Sciatic nerve (tissue), 2 donors: ENCODE measurements at regions not wholly inside any gene's neighbourhood (a gene's known extent, or its start where the extent isn't known, plus 50 kb on each side); places are given as distances from the start of the nearest gene placed in this dataset.

Source experiments
- ATAC-seq: fragments of 200-7000 bp; cut with Tn5 transposase; one replicate; pipeline ENCODE4 v1.9.1; 2020; ENCODE audit warnings: mild to moderate bottlenecking, moderate library complexity
- DNase-seq: peaks from one replicate; pipeline ENCODE4 v3.0.0-alpha.2; 2020; ENCODE audit warnings: low spot score
- intact Hi-C: fragments of 100-400 bp; cut with DNase I; formaldehyde crosslinking; loops from one replicate; pipeline ENCODE4 v1.14.2; 2022
- donor health status: DM: no; HTN: no; CAD: no.
- donor health status: DM: no; HTN: no; CAD: no.

DNA sequence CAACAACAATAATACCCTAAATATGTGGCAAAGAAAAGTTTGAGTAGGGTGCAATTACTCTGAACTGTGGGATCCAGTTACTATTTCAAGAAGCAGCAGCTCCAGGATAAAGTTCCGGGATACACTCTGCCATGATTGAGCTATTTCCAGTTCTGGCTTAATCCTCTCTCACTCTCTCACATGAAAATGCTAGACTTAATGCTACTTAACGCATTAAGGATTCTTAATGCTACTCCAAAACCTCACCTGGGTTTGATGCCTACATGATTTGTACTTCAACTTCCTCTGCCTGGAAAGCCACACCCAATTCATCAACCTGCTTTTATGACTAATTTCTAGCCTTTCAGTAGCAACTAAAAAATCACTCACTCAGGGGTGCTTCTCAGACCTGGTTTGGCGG lies 151.1 kb upstream of the HNMT start:
- intact Hi-C loops: no loop called here
- ATAC-seq (no peak), DNase-seq (no peak)

DNA sequence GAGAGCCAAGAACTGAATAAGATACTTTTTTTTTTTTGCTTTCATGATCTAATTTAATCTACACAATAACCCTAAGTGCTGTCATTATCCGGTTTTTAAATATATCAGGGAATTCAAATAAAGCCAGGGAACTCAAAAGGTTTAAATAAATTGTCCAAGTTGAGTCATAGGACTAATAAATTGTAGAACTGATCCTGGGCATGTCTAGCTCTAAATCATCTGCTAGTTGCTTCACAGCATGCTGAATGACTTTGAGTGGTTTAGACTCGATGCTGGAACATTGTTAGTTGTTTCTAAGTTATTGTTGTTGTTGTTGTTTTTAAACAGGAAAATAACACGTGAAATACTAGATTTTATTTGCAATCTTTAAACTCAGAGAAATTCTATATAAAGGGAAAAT lies 147.2 kb upstream of the HNMT start:
- DNase-seq (no peak), ATAC-seq (no peak)
- intact Hi-C loops: no loop called here

DNA sequence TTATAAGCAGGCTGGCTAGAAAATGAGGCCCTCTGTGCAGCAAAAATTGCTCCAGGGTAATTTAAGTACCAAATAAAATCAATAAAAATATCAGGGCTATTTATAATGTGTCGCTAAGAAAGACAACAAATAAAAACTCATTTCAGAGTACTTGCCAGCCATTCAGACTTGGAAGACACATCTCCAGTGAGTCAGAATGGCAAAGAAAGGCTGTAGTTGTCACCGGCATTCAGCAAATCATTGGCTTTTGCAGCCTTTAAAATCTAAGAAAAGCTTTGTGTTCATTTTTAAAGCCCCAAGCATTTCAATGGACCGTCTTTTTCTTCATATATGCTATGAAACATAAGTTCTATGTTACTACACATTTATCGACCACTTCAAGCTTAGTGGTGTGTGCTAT lies 141.1 kb upstream of the HNMT start:
- intact Hi-C loops: no loop called here
- no peak for DNase-seq
- ATAC-seq: no peak

DNA sequence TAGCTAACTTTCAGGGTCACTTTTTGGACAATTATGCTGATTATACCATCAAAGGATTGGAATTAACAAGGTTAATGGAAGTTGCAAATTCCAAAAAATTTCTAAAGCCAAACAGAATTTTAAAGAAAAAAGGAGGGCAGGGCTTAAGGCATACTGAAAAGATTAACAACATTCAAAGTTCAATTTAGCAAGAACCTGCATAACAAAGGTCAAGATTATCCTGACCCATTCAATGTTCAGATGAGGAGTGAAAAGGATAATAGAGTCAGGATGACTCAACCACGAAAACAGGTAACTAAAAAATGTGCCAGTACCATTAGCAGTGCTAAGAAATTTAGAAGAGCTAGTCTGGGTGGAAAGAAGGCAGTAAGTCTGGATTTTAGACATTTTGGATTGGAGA lies 139.8 kb upstream of the HNMT start:
- ATAC-seq (no peak), DNase-seq (no peak)
- intact Hi-C loops: no loop called here

DNA sequence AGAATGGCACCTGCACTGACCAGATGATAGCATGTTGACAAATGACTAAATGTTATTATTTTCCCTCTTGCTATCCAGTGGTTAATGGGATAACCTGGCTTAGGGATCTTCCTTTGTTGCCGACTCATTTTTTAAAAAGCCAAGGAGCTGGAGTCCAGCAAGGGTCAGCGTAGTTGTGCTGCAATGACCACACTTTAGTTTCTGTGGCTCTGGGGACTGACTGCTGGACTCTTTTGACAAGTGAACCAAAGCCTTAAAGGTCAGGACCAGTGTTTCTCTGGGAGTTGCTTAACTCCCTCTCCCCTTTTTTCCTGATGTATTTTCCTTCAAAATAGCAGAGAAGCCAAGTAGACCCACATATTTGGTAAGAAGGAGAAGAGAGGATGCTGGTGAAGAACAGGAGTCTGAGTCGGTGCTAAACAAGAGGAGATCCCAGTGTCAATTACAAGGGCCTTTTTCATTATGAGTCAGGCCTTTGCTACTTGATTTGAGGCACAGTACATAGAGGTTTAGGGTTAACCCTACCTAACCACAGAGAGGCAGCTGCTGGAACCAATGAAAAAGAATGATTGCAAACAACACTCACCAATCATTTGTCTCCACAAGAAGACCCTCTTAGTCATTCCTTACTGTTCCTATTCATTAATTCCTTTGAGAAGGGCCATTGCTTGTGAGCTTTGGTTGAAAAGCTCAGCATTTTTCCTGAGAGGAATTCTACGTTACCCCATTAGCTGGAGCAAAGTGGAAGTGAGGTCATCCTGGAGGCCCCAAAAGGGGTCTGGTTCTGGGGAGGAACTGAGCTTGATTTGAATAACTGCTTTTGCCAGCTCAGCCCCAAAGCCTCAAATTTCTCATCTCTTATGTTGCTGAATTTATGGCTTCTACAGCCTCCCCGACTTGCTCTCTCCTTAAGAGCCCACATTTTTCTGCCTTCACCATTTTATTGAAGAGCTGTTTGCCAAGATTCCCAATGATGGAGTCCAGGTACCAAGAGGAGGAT lies 137.6 kb upstream of the HNMT start:
- peak; percentile 73 for ATAC-seq
- intact Hi-C loops: no loop called here
- no peak for DNase-seq

DNA sequence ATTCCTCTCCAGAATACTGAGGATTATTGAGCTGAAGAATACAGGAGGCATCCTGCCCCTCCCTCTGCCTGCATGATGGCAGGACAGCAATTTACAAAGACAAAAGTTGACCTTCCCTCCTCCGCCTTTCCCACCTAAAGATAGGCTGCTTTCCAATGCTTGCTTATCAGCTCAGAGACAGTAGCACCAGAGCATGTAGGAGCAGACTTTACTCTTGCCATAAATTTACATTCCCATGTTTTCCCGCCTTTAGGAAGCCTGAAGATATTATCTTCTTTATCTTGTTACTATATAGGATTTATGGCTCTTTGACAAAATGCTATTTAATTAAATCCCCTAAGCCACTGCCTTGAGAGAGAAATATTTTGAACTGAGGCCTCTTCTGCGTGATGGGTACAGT lies 135.6 kb upstream of the HNMT start:
- no peak for ATAC-seq
- intact Hi-C loops: no loop called here
- no peak for DNase-seq

DNA sequence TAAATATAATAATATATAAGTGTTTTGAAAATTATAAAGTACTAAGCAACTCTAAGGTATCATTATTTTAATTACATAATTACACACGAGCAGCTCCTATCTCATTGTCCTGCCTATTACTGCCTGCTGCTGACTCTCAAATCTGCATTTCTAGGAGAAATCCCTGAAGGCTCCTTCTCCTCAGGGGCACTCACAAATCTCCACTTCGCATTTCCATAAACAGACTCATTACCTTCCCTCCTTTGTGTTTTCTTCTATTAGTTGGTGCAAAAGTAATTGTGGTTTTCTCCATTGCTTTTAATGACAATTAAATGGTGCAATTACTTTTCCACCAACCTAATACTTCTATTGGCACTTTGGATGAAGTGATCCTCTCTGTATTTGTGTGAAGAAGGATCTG lies 135.0 kb upstream of the HNMT start:
- ATAC-seq: no peak
- DNase-seq: no peak
- intact Hi-C loops: no loop called here

DNA sequence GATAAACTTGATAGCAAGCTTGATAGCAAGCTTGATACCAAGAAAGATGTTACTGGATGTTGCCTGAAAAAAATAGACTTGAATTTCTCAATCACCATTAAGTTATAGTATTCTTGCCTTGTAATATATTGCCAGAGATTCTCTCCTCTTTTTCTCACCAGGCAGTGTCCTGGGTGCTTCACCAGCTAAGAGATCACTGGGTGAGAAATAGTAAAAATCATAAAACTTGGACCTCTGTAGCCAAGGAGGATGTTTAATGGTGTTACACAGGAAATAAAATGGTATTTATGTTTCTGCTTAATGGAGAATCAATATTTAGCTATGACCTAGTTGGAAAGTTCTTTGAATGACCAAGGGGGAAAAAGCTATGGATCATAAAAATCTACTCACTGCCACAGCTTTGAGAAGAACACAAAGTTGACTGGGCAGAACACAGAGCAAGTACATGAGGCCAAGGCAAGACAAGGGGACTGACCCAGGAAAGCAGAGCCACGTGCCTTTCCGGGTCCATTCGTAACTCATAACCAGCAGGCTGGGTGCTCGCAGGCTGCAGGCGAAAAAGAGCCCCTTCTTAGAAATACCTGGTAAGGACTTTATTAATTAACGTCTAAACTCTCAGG lies 129.4 kb upstream of the HNMT start:
- intact Hi-C loops: no loop called here
- ATAC-seq: no peak
- DNase-seq: no peak

DNA sequence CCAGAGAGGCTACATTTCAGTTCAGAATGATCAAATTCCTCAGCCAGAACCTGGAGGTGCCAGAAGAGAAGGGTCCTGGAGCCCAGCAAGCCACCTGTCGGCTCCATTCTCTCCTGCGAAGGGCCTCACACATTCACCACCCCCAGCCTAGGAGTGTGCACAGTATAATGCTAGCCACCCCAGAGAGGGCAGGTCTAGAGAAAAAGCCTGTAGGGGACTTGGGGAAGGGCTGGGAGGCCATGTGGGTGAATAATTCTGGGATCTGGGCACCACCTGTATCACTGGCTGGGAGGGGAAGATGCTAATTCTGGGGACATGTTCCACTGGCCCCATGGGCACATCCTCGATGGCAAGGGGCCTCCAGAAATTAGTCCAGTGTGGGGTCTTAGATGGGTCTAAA lies 127.6 kb upstream of the HNMT start:
- no peak for ATAC-seq
- DNase-seq: no peak
- intact Hi-C loops: no loop called here

DNA sequence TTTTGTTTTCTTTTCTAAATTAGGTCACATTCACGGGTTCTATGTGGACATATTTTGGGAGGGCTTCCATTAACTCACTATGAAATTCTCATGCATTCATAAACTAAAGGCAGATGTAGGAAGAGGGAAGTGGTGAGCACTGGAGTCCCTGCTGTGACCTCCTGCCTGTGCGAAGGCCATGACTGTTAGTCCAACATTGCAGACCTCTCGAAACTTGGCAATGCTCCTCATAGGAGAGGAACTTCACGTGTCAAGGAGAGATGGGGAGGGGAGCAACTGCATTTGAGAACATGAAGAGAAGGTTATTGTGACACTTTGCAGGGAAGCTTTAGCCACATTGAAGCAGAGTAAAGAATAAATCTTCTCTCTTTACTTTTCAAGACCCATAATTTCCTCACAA lies 126.4 kb upstream of the HNMT start:
- intact Hi-C loops: no loop called here
- DNase-seq (no peak), ATAC-seq (no peak)

DNA sequence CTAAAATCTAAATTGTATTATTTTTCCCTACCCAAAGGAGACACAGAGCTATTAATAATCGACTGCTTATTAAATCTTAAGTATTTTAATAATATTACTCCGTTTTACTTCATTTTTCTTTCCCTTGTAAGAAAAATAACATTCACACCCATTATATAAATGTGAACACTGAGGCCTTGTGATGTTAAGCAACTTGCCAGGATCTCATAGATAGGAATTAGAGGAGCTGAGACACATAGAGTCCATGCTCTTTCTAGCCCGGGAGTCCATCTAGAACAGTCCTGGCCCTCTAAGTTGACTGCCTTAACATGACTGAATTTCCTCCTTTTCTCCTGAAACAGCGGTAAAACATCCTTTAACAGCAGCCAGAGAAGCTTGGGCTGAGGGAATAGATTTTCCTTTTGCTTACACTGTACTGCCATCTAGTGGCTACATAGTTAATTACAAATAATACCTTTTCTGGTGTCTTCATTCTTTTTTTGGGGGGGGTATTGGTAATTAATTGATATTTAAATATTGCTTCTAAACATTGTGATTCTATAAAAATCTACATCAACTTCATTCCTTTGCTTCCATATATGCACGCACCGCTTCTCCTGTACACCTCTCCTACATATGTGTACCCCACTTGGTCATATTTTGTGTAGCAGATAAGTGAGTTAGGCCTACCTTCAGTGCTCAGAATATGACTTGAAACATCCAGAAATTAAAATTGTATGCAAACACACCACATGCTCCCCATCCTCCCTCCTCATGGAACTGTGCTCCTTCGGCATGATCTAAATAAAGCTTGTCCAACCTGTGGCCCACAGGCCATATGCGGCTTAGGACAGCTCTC lies 125.8 kb upstream of the HNMT start:
- intact Hi-C loops: no loop called here
- peak; percentile 76 for ATAC-seq
- DNase-seq: no peak

DNA sequence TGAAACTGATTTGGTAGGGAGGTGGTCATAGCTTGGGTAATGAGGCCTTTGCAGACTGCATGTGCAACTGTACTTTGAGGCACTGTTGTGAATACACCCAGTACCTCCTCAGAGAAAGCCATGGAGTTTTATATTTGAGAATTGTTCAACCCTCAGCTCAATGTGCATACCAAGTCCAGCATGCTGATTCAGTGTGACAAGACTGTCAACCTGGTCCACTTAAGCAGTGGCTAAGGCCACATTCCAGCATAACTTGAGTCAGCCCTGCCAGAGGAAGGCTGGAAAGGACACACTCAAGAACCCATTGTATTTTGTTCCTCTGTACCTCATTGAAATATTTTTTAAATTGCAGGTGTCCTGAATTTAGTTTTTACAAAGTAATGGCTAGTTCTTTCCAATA lies 121.8 kb upstream of the HNMT start:
- no peak for ATAC-seq
- intact Hi-C loops: loop anchor here (10.0 kb wide), 1 partner anchor 1418 kb away; no protein-coding TSS in a partner anchor

DNA sequence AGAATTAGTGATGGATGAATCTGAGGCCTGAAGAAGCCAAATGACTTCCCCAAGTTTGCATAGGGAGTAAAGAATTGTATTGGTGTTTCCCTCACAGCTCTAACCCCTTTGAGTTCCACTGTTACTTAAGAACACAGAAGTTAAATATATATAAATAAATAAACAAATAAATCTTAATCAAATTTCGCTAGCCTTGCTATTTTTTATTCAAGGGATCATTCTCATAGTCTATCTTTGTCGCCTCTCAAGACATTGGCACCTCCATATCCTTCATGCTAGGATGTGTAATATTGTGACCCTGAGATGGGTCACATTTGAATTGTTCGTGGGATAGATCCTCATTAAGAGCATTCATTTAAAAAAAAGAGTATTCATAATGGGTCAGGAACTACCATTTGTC lies 121.3 kb upstream of the HNMT start:
- intact Hi-C loops: loop anchor here (10.0 kb wide), 1 partner anchor 1418 kb away; no protein-coding TSS in a partner anchor
- DNase-seq (no peak), ATAC-seq (no peak)

More for the DNA sequence above, 121.8 kb upstream of the HNMT start:
- no peak for DNase-seq

DNA sequence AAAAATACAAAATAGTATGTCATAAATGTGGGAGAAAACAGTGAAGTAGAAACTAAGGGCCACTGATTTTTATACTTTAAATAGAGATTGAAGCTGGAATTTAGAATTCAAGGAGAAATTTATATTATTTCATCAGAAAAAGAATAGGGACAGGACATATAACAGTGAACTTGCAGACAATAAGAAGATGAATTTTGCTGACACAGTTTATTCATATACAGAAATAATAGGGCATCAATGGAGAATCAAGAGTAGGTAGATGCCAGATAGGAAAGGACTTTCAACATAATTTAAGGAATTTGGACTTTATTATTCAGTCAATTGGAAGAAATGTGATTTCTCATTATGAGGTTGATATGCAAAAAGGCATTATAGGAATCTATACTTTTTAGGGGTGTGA lies 118.9 kb upstream of the HNMT start:
- intact Hi-C loops: loop anchor here (10.0 kb wide), 1 partner anchor 1421 kb away; no protein-coding TSS in a partner anchor
- ATAC-seq (no peak), DNase-seq (no peak)

DNA sequence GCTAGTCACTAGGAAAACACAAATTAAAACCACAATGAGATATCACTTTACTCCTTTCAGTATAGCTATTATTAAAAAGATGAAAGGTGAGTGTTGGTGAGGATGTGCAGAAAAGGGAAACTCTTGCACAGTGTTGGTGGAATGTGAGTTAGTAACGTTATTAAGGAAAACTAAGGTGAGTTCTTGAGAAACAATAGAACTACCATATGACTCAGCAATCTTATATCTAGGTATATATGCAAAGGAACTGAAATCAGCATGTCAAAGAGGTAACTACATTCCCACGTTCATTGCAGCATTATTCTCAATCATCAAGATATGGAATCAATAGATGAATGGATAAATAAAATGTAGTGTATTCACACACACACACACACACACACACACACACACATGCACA lies 117.3 kb upstream of the HNMT start:
- intact Hi-C loops: loop anchor here (10.0 kb wide), 1 partner anchor 1422 kb away; no protein-coding TSS in a partner anchor
- DNase-seq (no peak), ATAC-seq (no peak)

DNA sequence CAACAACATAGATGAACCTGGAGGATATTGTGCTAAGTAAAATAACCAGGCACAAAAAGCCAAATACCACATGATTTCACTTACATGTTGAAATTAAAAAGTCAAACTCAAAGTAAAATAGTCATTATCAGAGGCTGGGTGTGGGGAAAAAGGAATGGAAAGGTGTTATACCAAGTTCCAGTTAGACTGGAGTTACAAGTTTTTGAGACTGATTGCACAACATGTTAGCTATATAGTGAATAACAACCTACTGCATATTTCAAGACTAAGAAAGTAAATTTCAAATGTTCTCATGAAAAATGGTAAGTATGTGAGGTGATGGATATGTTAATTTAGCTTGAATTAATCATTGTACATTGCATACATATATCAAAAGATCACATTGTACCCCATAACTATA lies 116.8 kb upstream of the HNMT start:
- intact Hi-C loops: loop anchor here (10.0 kb wide), 1 partner anchor 1423 kb away; no protein-coding TSS in a partner anchor
- ATAC-seq: no peak
- DNase-seq: no peak

DNA sequence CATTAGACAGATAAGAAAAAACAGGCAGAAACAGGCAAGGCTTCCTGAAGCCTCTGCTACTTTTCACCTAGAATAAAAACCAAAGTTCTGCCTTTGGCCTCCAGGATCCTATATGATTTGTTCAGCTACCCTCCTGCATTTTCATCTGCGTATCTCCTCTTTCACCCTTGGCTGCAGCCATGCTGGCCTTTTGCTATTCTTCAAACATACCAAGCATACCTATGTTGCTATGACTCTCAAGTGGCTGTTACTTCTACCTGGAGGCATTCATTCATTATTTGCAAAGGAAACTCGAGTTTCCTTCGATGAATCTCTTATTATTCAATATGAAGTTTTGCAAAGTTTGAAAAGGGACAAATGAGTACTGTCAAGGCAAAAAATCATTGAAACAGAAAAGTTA lies 106.4 kb upstream of the HNMT start:
- intact Hi-C loops: no loop called here
- ATAC-seq: no peak

DNA sequence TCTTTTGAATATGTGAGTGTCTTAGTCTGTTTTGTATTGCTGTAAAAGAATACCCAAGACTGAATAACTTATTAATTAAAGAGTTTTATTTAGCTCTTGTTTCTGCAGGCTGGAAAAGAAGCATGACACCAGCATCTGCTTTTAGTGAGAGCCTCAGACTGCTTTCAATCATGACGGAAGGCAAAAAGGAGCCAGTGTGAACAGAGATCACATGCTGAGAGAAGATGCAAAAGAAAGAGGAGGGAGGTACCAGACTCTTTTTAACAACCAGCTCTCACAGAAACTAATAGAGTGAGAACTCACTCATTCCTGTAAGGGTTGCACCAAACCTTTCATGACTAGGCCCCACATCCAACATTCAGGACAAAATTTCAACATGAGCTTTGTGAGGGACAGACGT lies 101.6 kb upstream of the HNMT start:
- intact Hi-C loops: no loop called here
- no peak for DNase-seq
- ATAC-seq: no peak

More for the DNA sequence above, 106.4 kb upstream of the HNMT start:
- DNase-seq: no peak

DNA sequence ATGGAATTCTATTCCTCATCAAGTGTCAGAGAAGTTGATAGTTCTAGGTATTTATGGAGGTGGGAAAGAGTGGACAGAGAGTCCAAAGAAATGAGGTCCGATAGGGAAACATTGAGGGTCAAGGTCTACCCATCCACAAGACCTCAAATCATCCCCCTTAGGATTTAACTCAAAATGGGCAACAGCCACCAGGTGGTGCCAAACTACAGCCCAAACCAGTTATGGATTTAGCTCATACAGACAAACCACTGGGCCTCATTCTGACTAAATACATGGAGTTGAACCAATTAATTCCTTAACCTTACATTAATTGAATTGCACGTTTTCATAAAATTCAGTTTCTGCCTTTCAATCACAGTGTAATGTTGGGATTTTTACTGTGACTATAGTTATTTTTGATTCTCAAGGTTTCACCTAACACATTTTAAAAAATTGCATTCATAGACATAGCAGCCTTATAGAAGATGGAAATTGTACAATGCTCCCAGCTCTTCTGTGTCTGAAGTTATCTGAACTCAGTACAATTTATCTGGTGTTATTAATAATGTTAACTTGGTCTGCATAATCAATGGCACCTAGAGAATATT lies 98.2 kb upstream of the HNMT start:
- DNase-seq (no peak), ATAC-seq (no peak)
- intact Hi-C loops: no loop called here
